ENCODE measurements at regions not wholly inside any gene's neighbourhood (a gene's known extent, or its start where the extent isn't known, plus 50 kb on each side); places are given as distances from the start of the nearest gene placed in this dataset.

- ATAC-seq (ENCODE audit: poor library complexity) (no peak), DNase-seq (no peak)
- Mint-ChIP-seq H3K9me3 (peaks cover 10% of the 10 kb centered on the region), H3K27me3 (no peaks in the 10 kb centered on the region), H3K27ac (no peak overlapping the region), H3K36me3 (ENCODE audit: low read depth) (no peaks in the 10 kb centered on the region), H3K4me3 (no peak overlapping the region), H3K4me1 (ENCODE audit: low read depth) (no peaks in the 10 kb centered on the region)
- Histone ChIP-seq H3K4me3 (ENCODE audit: low read length) (no peak overlapping the region), H3K27me3 (ENCODE audit: control insufficient read depth in 1 of 2, insufficient read depth in 2 of 2, low read length in 2 of 2) (no peaks in the 10 kb centered on the region), H3K9me3 (ENCODE audit: control insufficient read depth in 1 of 2, insufficient read depth in 1 of 2, low read length in 2 of 2) (peaks cover 5% of the 10 kb centered on the region in 2 experiments), H3K4me1 (ENCODE audit: insufficient read depth, low read length) (no peaks in the 10 kb centered on the region), H3K36me3 (ENCODE audit: insufficient read depth, low read length) (no peaks in the 10 kb centered on the region), H3K27ac (ENCODE audit: low read depth in 1 of 2, low read length in 2 of 2) (no peak overlapping the region)
- POLR2A ChIA-PET: no interaction called here
- TF ChIP-seq, protein P1, sequence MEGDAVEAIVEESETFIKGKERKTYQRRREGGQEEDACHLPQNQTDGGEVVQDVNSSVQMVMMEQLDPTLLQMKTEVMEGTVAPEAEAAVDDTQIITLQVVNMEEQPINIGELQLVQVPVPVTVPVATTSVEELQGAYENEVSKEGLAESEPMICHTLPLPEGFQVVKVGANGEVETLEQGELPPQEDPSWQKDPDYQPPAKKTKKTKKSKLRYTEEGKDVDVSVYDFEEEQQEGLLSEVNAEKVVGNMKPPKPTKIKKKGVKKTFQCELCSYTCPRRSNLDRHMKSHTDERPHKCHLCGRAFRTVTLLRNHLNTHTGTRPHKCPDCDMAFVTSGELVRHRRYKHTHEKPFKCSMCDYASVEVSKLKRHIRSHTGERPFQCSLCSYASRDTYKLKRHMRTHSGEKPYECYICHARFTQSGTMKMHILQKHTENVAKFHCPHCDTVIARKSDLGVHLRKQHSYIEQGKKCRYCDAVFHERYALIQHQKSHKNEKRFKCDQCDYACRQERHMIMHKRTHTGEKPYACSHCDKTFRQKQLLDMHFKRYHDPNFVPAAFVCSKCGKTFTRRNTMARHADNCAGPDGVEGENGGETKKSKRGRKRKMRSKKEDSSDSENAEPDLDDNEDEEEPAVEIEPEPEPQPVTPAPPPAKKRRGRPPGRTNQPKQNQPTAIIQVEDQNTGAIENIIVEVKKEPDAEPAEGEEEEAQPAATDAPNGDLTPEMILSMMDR (IDR thresholded peaks at IDR 0.05): no peak
- intact Hi-C loops (cut with DNase I, micrococcal nuclease): no loop called here
- CTCF ChIA-PET: no interaction called here
Observed at GRCh38 chr5:45109636-45110035, 300.9 kb downstream of the MRPS30 start.

DNA sequence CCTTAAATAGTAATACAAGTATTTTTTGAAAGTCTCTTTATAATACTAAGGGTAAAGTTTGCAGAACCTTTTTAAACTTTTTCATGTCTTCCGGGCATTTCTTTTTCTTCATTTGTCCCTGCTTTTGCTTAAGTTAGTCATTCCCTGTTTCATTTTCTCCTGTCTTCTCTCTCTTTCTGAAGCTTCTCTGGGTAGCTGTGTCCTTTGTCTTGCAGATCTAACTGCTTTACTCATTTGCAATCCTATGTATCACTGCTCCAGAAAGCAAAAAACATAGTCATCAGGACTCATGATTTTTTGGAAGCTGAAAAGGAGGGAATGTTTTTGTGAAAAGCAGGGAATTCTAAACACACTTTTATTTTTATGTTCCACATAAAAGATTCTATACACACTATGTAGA is 301.7 kb downstream of the MRPS30 start:
- H3K9me3 Mint-ChIP-seq: peaks cover 9% of the 10 kb centered on the region
- H3K36me3 Mint-ChIP-seq (ENCODE audit: low read depth): no peaks in the 10 kb centered on the region
- no peak for ATAC-seq (ENCODE audit: poor library complexity)
- H3K9me3 ChIP-seq (ENCODE audit: control insufficient read depth in 1 of 2, insufficient read depth in 1 of 2, low read length in 2 of 2): peaks cover 5% of the 10 kb centered on the region in 2 experiments
- no peak overlapping the region for H3K27ac ChIP-seq (ENCODE audit: low read depth in 1 of 2, low read length in 2 of 2)
- TF ChIP-seq, protein P1 (IDR thresholded peaks at IDR 0.05): no peak
- H3K27me3 ChIP-seq (ENCODE audit: control insufficient read depth in 1 of 2, insufficient read depth in 2 of 2, low read length in 2 of 2): no peaks in the 10 kb centered on the region
- CTCF ChIA-PET: no interaction called here
- DNase-seq: no peak
- no peaks in the 10 kb centered on the region for H3K27me3 Mint-ChIP-seq
- H3K4me3 ChIP-seq (ENCODE audit: low read length): no peak overlapping the region
- intact Hi-C loops (cut with DNase I, micrococcal nuclease): no loop called here
- H3K4me1 Mint-ChIP-seq (ENCODE audit: low read depth): no peaks in the 10 kb centered on the region
- no peaks in the 10 kb centered on the region for H3K4me1 ChIP-seq (ENCODE audit: insufficient read depth, low read length)
- no peak overlapping the region for H3K4me3 Mint-ChIP-seq
- POLR2A ChIA-PET: no interaction called here
- H3K36me3 ChIP-seq (ENCODE audit: insufficient read depth, low read length): no peaks in the 10 kb centered on the region
- no peak overlapping the region for H3K27ac Mint-ChIP-seq

DNA sequence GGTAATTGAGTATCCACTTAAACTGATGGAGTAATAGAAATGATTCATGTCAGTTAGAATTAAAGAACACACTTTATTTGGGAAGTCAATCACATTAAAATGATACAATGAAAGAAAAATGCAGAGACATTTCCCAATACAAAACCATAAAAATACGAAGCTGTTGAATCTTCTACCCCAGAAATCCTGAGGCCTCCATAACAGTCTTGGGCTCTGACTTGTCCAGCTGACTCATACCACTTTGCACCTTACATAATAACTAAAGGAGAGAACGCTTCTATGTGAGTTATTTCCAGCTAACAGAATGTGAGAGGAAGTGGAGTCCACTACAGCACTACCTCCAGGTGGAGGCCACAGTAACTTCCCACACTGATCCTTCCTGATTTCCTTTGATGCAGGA is 305.0 kb downstream of the MRPS30 start:
- DNase-seq: no peak
- Histone ChIP-seq H3K27ac (ENCODE audit: low read depth in 1 of 2, low read length in 2 of 2) (no peak overlapping the region), H3K4me3 (ENCODE audit: low read length) (no peak overlapping the region), H3K9me3 (ENCODE audit: control insufficient read depth in 1 of 2, insufficient read depth in 1 of 2, low read length in 2 of 2) (peaks cover under 1 to 5% of the 10 kb centered on the region in 2 experiments), H3K36me3 (ENCODE audit: insufficient read depth, low read length) (no peaks in the 10 kb centered on the region), H3K27me3 (ENCODE audit: control insufficient read depth in 1 of 2, insufficient read depth in 2 of 2, low read length in 2 of 2) (no peaks in the 10 kb centered on the region), H3K4me1 (ENCODE audit: insufficient read depth, low read length) (no peaks in the 10 kb centered on the region)
- intact Hi-C loops (cut with DNase I, micrococcal nuclease): no loop called here
- Mint-ChIP-seq H3K27ac (no peak overlapping the region), H3K4me1 (ENCODE audit: low read depth) (no peaks in the 10 kb centered on the region), H3K9me3 (peaks cover 6% of the 10 kb centered on the region), H3K27me3 (no peaks in the 10 kb centered on the region), H3K36me3 (ENCODE audit: low read depth) (no peaks in the 10 kb centered on the region), H3K4me3 (no peak overlapping the region)
- ATAC-seq (ENCODE audit: poor library complexity): no peak
- POLR2A ChIA-PET: no interaction called here
- TF ChIP-seq, protein P1 (IDR thresholded peaks at IDR 0.05): no peak
- CTCF ChIA-PET: no interaction called here
